T-cell (primary cell): ENCODE measurements at regions not wholly inside any gene's neighbourhood (a gene's known extent, or its start where the extent isn't known, plus 50 kb on each side); places are given as distances from the start of the nearest gene placed in this dataset.

ENCODE experiments used
- ATAC-seq, 4 experiments: fragments of 200-7000 bp in 3 of 4; fragments of 150-1000 bp in 1 of 4; cut with Tn5 transposase; replicated peaks in 1 of 4; 1 replicate in 3 of 4; 2 replicates in 1 of 4; pipeline ENCODE4 v1.10.0; 2021; ENCODE audit warnings: moderate library complexity in 3 of 4, mild to moderate bottlenecking in 2 of 4, moderate number of reproducible peaks in 1 of 4
- CTCF ChIA-PET, 2 donors: fragments of 300-600 bp; sonication (Branson Sonifier 250); formaldehyde crosslinking; loops; one replicate each; lab custom pipeline; 2022; ENCODE audit warnings: antibody characterized with exemption in 2 of 2; lab: Charles Lee
- POLR2A ChIA-PET, 2 donors: fragments of 300-600 bp; sonication (Branson Sonifier 250); formaldehyde crosslinking; loops; one replicate each; lab custom pipeline; 2022; ENCODE audit warnings: antibody characterized with exemption in 2 of 2; lab: Charles Lee
- DNase-seq, 35 experiments: peaks; one replicate each; pipeline versions ENCODE4 v3.0.0 to v3.0.0-alpha.2; 2013 to 2023
- H3K27ac ChIP-seq: one replicate; pipeline ENCODE4 v1.5.1; 2013; ENCODE audit warnings: low read length
- H3K27me3 ChIP-seq, 2 experiments: replicated peaks in 1 of 2; 1 replicate in 1 of 2; 2 replicates in 1 of 2; pipeline versions ENCODE4 v1.6.1 to v1.7.0; 2013; ENCODE audit warnings: low read length in 1 of 2, mixed read lengths in 1 of 2; ENCODE audit not compliant: control insufficient read depth in 2 of 2, insufficient read depth in 2 of 2; ENCODE audit errors: extremely low read depth in 1 of 2
- H3K36me3 ChIP-seq, 2 donors: 1 replicate in 1 of 2; 2 replicates in 1 of 2; pipeline versions ENCODE4 v1.6.1 to v1.7.0; 2013; ENCODE audit warnings: low read length in 1 of 2; ENCODE audit not compliant: control insufficient read depth in 2 of 2, insufficient read depth in 1 of 2; ENCODE audit errors: extremely low read depth in 1 of 2
- H3K4me1 ChIP-seq, 2 experiments: 1 replicate in 1 of 2; 2 replicates in 1 of 2; pipeline versions ENCODE4 v1.6.1 to v1.7.0; 2013; ENCODE audit warnings: low read length in 2 of 2, mixed read lengths in 1 of 2; ENCODE audit not compliant: insufficient read depth in 2 of 2, control insufficient read depth in 1 of 2; ENCODE audit errors: extremely low read depth in 1 of 2
- H3K4me3 ChIP-seq, 2 donors: 1 replicate in 1 of 2; 2 replicates in 1 of 2; pipeline versions ENCODE4 v1.5.1 to v1.7.0; 2013; ENCODE audit warnings: mild to moderate bottlenecking in 2 of 2, low read length in 1 of 2, moderate library complexity in 1 of 2; ENCODE audit not compliant: control insufficient read depth in 1 of 2; ENCODE audit errors: extremely low read depth in 1 of 2
- H3K9me3 ChIP-seq: 2 replicates; pipeline ENCODE4 v1.7.0; 2013
- H3K27ac Mint-ChIP-seq, 2 donors: one replicate each; pipeline ENCODE4 v1.8.0; 2020 to 2021; ENCODE audit warnings: mild to moderate bottlenecking in 2 of 2, mixed read lengths in 2 of 2
- H3K27me3 Mint-ChIP-seq, 2 donors: one replicate each; pipeline ENCODE4 v1.8.0; 2021 to 2022; ENCODE audit warnings: mixed read lengths in 2 of 2
- H3K36me3 Mint-ChIP-seq: one replicate; pipeline ENCODE4 v1.8.0; 2021; ENCODE audit warnings: mixed read lengths
- H3K4me1 Mint-ChIP-seq, 3 donors: one replicate each; pipeline ENCODE4 v1.8.0; 2020 to 2022; ENCODE audit warnings: mixed read lengths in 3 of 3, mild to moderate bottlenecking in 1 of 3
- H3K4me3 Mint-ChIP-seq, 3 donors: one replicate each; pipeline ENCODE4 v1.8.0; 2020 to 2022; ENCODE audit warnings: mild to moderate bottlenecking in 3 of 3, mixed read lengths in 3 of 3, moderate library complexity in 3 of 3
- H3K9me3 Mint-ChIP-seq, 3 donors: one replicate each; pipeline ENCODE4 v1.8.0; 2020 to 2022; ENCODE audit warnings: mixed read lengths in 3 of 3
- WGBS: methylation state at CpG from one replicate; pipeline ENCODE4 v1.1.5; 2013; ENCODE audit warnings: missing lambda C conversion rate; ENCODE audit not compliant: insufficient coverage; 5-methylcytosine and 5-hydroxymethylcytosine counted together

DNA sequence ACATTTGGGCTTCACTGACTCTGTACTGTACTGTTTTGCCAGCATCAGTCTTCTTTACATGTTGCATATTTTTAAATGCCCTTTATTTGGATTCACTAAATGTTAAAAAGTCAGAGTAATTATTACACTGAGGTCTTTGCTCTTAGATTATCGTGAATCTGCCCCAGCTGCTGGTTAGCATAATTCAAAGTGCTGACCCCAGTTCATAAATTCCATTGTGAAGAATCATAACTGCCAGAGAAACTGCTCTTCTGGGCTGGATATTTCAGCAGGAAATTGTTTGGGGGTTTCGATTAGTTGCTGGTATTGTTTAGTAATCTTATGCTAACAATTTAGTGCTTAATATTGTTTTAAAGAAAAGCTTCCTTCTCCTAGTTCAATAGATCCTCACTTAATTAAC, 682.1 kb upstream of the MAP3K7 start:
- no peaks in the 10 kb centered on the region for H3K4me1 ChIP-seq
- no peaks in the 10 kb centered on the region for H3K36me3 ChIP-seq
- Mint-ChIP-seq H3K36me3 (no peaks in the 10 kb centered on the region), H3K27ac (no peak overlapping the region), H3K4me3 (no peak overlapping the region), H3K9me3 (peaks cover 0 to 9% (median 0%) of the 10 kb centered on the region in 3 donors), H3K4me1 (no peaks in the 10 kb centered on the region), H3K27me3 (no peaks in the 10 kb centered on the region)
- POLR2A ChIA-PET, result no interaction called here
- no peak overlapping the region for H3K27ac ChIP-seq
- no CpG with 5 or more reads among the region's 2 CpGs for WGBS
- ATAC-seq, result no peak
- no peak for DNase-seq
- no peaks in the 10 kb centered on the region for H3K9me3 ChIP-seq
- CTCF ChIA-PET, result interaction anchor here in 1 of 2 donors (0.6 kb wide), 1 partner anchor 1200 kb away, joined by 3 read pairs; no protein-coding TSS in a partner anchor
- H3K27me3 ChIP-seq, result no peaks in the 10 kb centered on the region
- no peak overlapping the region for H3K4me3 ChIP-seq

DNA sequence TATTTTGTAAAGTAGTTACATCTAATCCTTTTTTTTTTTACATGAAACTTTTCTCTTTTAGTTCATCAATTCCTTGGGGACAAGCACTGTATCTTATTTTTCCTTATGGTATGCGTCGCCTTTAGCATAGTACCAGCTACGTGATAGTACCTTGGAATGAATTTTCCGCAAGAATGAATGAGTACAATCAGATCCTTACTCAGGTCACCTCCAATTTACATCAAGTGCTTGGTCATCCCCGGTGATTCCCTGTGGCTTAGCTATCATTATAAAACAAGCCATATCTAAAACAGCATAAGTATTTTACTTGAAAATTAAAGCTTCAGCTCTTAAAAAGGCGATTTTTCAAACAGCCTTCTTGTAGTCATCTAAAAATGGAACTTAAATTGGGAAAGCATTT, 680.4 kb upstream of the MAP3K7 start:
- H3K4me3 Mint-ChIP-seq, result no peak overlapping the region
- no peak overlapping the region for H3K27ac Mint-ChIP-seq
- ChIA-PET CTCF (no interaction called here), POLR2A (no interaction called here)
- Histone ChIP-seq H3K27ac (no peak overlapping the region), H3K9me3 (no peaks in the 10 kb centered on the region), H3K4me3 (no peak overlapping the region), H3K4me1 (no peaks in the 10 kb centered on the region), H3K36me3 (no peaks in the 10 kb centered on the region), H3K27me3 (no peaks in the 10 kb centered on the region)
- no peaks in the 10 kb centered on the region for H3K4me1 Mint-ChIP-seq
- no peaks in the 10 kb centered on the region for H3K27me3 Mint-ChIP-seq
- WGBS, result 87% methylated on average over 4 of the region's 6 CpGs
- ATAC-seq (no peak), DNase-seq (no peak)
- H3K36me3 Mint-ChIP-seq, result no peaks in the 10 kb centered on the region
- H3K9me3 Mint-ChIP-seq, result peaks cover 0 to 9% (median 0%) of the 10 kb centered on the region in 3 donors

DNA sequence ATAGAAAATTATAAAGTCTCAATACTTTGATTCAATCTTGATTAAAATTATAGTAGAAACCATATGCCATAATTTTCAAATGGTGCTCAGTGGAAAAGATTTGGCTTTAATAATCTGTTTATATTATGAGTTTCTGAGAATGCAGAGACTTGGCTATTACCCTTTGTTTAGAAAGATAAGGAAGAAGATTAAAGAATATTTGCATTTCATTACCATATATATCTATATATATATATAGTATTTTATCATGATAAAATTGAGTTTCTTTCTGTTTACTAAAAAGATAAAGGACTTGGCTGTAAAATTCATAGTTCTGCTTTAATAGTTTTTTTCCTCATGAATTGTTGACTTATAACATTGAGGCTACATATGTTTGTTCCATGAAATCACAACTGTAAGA, 679.3 kb upstream of the MAP3K7 start:
- H3K27me3 ChIP-seq, result no peaks in the 10 kb centered on the region
- POLR2A ChIA-PET, result no interaction called here
- Mint-ChIP-seq H3K4me1 (no peaks in the 10 kb centered on the region), H3K9me3 (peaks cover 0 to 8% (median 0%) of the 10 kb centered on the region in 3 donors), H3K27ac (no peak overlapping the region), H3K27me3 (no peaks in the 10 kb centered on the region), H3K36me3 (no peaks in the 10 kb centered on the region), H3K4me3 (no peak overlapping the region)
- H3K4me1 ChIP-seq, result no peaks in the 10 kb centered on the region
- ATAC-seq, result no peak
- DNase-seq, result no peak
- CTCF ChIA-PET, result no interaction called here
- no peaks in the 10 kb centered on the region for H3K9me3 ChIP-seq
- no peak overlapping the region for H3K4me3 ChIP-seq
- H3K27ac ChIP-seq, result no peak overlapping the region
- H3K36me3 ChIP-seq, result no peaks in the 10 kb centered on the region

DNA sequence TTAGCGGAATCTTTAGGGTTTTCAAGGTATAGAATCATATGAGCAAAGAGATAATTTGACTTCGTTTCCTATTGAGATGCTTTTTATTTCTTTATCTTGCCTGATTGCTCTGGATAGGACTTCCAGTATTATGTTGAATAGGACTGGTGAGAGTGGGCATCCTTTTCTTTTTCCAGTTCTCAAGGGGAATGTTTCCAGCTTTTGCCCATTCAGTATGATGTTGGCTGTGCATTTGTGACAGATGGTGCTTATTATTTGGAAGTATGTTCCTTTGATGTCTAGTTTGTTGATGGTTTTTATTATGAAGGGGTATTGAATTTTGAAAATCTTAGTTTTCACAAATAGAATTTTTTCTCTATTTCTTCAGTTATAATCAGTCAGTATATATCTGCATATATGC, 656.6 kb upstream of the MAP3K7 start:
- ATAC-seq, result no peak
- H3K27me3 Mint-ChIP-seq, result peaks cover 0 to 5% of the 10 kb centered on the region in 2 donors
- CTCF ChIA-PET, result no interaction called here

DNA sequence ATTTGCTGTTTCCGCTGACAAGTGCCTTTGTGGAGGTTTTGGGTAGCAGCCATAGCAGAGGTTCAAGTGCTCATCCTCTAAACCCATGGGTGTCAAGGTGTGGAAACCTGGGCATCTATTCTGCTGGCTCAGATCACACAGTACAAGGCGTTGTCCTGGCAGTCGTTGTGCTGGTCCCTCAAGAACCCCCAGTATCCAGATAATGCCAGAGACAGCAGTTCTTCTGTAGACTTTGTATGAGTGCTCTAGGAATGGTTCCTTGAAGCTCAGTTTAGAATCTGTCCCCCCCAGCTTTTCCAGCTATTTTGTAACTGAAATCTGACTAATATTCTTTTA, 655.7 kb upstream of the MAP3K7 start:
- DNase-seq, result no peak

More for the DNA sequence above, 656.6 kb upstream of the MAP3K7 start:
- POLR2A ChIA-PET, result no interaction called here
- Histone ChIP-seq H3K27me3 (no peaks in the 10 kb centered on the region), H3K36me3 (no peaks in the 10 kb centered on the region), H3K9me3 (no peaks in the 10 kb centered on the region), H3K27ac (no peak overlapping the region), H3K4me3 (no peak overlapping the region), H3K4me1 (no peaks in the 10 kb centered on the region)
- Mint-ChIP-seq H3K4me1 (no peaks in the 10 kb centered on the region), H3K36me3 (no peaks in the 10 kb centered on the region), H3K27ac (no peak overlapping the region), H3K9me3 (peaks cover 0 to 7% (median 0%) of the 10 kb centered on the region in 3 donors), H3K4me3 (no peak overlapping the region)
- DNase-seq, result no peak
- WGBS, result 53% methylated on average over 2 of the region's 2 CpGs

DNA sequence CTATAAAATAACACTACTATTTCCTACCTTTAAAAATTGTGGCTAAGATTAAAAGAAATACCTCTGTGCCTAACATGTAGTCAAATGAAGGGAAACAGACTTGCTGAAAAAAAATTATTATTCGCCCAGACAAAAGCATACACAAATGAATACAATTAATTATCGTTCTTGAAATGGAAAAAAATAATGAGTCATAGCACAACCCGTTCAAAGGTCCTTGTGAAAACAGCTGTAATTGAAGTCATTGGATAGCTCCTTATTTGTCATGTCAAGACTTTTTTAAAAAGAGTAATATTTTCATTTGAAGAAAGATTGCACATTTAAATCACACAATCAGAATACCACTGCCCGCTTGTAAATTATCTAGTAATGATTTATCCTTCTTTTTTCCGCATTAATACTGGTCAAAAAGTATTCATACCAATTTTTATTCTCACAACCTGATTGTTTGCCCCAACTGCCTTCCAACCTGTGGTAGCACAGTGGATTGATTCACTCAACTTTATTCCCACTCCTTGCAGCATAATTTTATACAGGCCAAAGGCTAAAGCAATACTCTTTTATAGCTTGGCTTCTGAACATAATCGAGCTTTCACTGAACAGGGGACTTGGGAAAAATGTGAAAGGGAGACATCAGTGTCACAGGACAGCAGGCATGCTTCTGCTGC, 655.2 kb upstream of the MAP3K7 start:
- Histone ChIP-seq H3K27ac (no peak overlapping the region), H3K4me3 (no peak overlapping the region), H3K36me3 (no peaks in the 10 kb centered on the region), H3K27me3 (no peaks in the 10 kb centered on the region), H3K4me1 (no peaks in the 10 kb centered on the region), H3K9me3 (no peaks in the 10 kb centered on the region)
- ATAC-seq, result no peak
- Mint-ChIP-seq H3K36me3 (no peaks in the 10 kb centered on the region), H3K4me1 (no peaks in the 10 kb centered on the region), H3K27ac (no peak overlapping the region), H3K9me3 (no peaks in the 10 kb centered on the region), H3K27me3 (peaks cover 0 to 5% of the 10 kb centered on the region in 2 donors), H3K4me3 (no peak overlapping the region)
- POLR2A ChIA-PET, result no interaction called here
- no peak for DNase-seq
- WGBS, result no CpG with 5 or more reads among the region's 6 CpGs
- CTCF ChIA-PET, result no interaction called here

More for the DNA sequence above, 655.7 kb upstream of the MAP3K7 start:
- Mint-ChIP-seq H3K36me3 (no peaks in the 10 kb centered on the region), H3K4me3 (no peak overlapping the region), H3K27me3 (peaks cover 0 to 5% of the 10 kb centered on the region in 2 donors), H3K9me3 (peaks cover 0 to 4% (median 0%) of the 10 kb centered on the region in 3 donors), H3K4me1 (no peaks in the 10 kb centered on the region), H3K27ac (no peak overlapping the region)
- ChIA-PET POLR2A (no interaction called here), CTCF (no interaction called here)
- no peaks in the 10 kb centered on the region for H3K36me3 ChIP-seq
- no peaks in the 10 kb centered on the region for H3K27me3 ChIP-seq
- WGBS, result 67% methylated on average over 2 of the region's 3 CpGs
- no peaks in the 10 kb centered on the region for H3K9me3 ChIP-seq
- H3K27ac ChIP-seq, result no peak overlapping the region
- no peak overlapping the region for H3K4me3 ChIP-seq
- H3K4me1 ChIP-seq, result no peaks in the 10 kb centered on the region
- ATAC-seq, result no peak
